ENCODE measurements at regions not wholly inside any gene's neighbourhood (a gene's known extent, or its start where the extent isn't known, plus 50 kb on each side); places are given as distances from the start of the nearest gene placed in this dataset.
"Not testable (repeated sequence)": the region's sequence is repeated elsewhere in the genome, so short reads cannot be mapped to it uniquely, and the experiment has no call there.

DNA sequence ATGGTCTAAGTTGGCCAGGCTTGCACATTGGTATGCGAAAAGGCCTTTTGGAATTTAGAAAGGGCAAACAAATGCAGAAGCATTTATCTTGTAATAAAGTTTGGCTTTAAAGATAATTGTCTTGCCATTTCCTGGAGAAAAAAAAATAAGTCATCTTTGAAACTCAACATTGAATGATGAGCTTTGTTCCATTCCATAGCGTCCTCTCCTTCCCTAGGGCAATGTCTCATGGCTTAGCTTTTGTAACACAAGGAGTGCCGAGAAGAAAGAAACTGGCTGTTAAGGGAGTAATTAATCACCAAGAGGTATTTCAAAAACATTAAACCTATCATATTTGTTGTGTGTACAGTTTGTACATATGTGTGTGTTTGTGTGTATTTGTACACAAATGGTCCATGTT lies 372.3 kb downstream of the NPIPA8 start:
- in situ Hi-C loops (cut with HindIII; ENCODE audit: low pct_unique_long_range_greater_than_20kb, low sequenced_read_pairs) = no loop called here
- DNase-seq (ENCODE audit: low read depth) = no peak

DNA sequence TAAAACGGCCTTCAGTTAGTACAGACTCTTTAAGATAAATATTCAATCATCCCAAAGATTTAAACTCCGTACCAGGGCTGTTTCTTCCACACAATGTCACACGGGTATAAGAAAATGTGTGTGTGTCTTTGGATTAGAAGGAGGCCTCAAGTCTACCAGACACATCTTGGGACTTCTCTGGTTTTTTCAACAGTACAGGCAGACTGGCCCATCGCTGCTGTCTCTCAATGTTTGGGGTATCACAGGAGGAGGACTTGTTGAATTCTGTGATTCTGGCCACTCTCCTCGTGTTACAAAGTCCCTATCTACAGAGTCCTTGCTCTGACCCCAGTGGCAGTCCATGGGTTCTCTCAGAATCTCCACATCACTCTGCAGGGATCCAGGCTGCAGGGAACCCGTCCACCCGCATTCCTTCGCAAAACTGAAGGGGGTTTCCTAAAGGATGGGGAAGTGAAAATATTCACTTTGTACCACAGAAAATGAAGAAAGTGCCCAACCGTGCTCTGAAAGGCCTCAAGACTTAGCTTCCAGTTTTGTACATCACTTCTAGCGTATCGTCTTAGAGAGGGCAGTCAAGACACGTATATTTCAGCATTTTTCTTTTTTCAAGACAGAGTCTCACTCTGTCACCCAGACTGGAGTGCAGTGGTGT lies 373.2 kb downstream of the NPIPA8 start:
- in situ Hi-C loops (cut with HindIII; ENCODE audit: low pct_unique_long_range_greater_than_20kb, low sequenced_read_pairs) = no loop called here

DNA sequence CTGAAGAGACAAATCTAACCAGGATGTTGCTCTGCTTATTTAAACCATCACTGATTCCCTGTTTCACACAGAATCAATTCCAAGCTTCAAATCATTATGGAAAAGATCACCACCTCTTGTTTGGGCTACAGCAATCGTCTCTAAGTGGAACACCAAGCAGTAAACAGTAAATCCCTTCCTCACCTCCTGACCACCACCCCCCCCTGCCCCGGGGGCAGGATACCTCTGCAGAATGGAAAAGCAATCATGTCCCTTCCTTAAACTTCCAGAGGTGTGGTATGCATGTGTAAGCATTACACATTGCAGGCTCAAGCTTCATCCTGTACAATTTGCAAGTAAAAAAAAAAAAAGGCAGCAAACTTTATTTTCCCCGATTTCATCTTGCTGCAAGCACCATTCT lies 373.8 kb downstream of the NPIPA8 start:
- in situ Hi-C loops (cut with HindIII; ENCODE audit: low pct_unique_long_range_greater_than_20kb, low sequenced_read_pairs) = no loop called here
- DNase-seq (ENCODE audit: low read depth) = no peak

More for the DNA sequence above, 373.2 kb downstream of the NPIPA8 start:
- no peak for DNase-seq (ENCODE audit: low read depth)

DNA sequence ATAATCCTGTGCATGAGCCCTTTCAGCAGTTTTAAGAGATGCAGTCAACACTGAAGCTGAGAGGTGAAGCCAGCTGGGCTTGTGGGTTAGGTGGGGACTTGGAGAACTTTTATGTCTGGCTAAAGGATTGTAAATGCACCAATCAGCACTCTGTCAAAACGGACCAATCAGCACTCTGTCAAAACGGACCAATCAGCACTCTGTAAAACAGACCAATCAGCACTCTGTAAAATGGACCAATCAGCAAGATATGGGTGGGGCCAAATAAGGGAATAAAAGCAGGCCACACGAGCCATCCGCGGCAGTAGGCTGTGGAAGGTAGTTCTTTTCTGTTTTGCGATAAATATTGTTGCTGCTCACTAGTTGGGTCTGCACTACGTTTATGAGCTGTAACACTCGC lies 374.7 kb downstream of the NPIPA8 start:
- in situ Hi-C loops (cut with HindIII; ENCODE audit: low pct_unique_long_range_greater_than_20kb, low sequenced_read_pairs) = not testable (repeated sequence)

DNA sequence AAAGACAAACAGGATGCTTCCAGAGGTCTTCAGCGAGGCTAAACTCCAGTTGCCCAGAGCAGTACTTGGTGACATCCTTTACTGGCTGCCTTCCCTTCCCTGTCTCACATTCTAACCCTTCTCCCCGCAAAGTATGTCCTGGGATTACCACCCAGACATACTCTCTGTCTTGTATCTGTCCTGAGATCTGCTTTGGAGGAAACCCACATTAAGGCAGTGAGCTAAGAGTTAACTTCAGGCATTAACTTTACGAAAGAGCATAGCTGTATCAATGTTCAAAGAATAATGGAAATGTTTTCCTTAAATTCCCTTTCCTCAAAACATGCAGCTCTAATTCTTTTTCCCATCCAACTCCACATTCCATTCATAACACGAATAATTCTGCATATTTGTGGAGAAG lies 385.2 kb downstream of the NPIPA8 start:
- in situ Hi-C loops (cut with HindIII; ENCODE audit: low pct_unique_long_range_greater_than_20kb, low sequenced_read_pairs) = no loop called here
- no peak for DNase-seq (ENCODE audit: low read depth)

More for the DNA sequence above, 374.7 kb downstream of the NPIPA8 start:
- DNase-seq (ENCODE audit: low read depth) = not testable (repeated sequence)

DNA sequence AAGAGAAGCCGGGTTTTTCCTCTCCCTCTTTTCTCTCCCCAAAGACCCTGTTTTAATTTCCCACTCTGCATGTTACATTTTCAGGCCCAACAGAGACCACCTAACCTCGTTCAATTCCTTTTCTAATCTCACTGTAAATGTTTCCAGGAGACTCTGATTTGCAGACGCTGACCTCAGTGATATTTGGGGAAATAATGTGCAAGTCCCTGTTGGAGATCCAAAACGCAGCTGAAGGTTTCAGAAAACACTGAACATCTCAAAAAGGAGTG lies 386.6 kb downstream of the NPIPA8 start:
- no peak for DNase-seq (ENCODE audit: low read depth)
- in situ Hi-C loops (cut with HindIII; ENCODE audit: low pct_unique_long_range_greater_than_20kb, low sequenced_read_pairs) = no loop called here

DNA sequence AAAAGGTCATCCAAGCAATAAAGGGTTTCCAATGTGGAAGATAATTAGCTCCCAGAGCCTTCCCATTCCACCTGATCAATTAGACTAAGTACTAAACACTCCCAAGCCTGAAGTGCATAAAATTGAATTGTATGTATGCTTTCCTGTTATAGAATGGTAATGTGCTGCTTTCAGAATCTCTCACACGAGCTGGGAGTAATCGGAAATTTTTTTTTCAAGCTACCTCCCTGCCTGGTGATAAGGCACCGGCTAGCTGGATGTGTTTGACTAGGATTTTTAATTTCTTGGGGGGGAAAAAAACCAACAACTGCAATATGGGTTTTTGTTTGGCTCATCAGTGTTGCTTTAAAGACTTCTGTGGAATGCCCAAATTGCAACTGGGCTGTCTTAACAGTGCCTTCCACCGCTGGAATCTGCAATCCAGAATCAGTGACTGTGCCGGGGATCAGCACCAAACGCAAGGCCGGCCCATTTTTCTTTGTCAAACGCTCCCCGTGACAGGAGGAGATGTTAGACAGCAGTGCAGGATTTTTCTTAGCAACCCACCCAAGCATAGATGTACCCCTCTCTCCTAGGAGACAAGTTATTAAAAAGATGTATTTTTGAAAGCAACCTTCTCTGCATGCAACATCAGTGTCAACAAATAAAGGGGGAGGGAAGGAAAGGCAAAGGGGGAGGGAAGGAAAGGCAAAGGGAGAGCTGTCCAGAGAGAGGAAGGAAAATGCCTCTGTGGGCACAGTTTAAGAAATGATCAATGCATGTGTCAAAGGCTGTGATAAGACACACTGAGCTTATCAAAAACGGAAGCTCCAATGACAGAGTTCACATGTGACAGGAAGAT lies 387.2 kb downstream of the NPIPA8 start:
- in situ Hi-C loops (cut with HindIII; ENCODE audit: low pct_unique_long_range_greater_than_20kb, low sequenced_read_pairs) = no loop called here

DNA sequence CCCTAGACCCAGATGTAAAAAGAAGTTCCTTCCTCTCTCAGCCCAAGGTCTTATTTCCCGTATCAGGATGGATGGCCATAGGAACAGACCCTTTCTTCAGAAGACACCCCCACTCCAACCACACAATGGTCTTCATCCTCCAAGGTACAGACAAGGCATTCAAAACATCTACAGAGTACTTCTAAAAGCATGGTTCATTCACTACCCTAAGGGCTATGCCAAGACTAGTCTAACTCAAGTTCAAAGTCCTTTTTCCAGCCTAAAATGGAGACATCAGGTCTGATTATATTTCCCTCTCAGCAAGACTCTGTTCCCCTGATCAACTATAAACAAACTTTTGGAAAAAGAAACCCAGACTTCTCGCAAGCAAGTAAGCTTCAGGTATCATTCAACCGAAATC lies 388.9 kb downstream of the NPIPA8 start:
- DNase-seq (ENCODE audit: low read depth) = no peak
- in situ Hi-C loops (cut with HindIII; ENCODE audit: low pct_unique_long_range_greater_than_20kb, low sequenced_read_pairs) = no loop called here

More for the DNA sequence above, 387.2 kb downstream of the NPIPA8 start:
- no peak for DNase-seq (ENCODE audit: low read depth)

DNA sequence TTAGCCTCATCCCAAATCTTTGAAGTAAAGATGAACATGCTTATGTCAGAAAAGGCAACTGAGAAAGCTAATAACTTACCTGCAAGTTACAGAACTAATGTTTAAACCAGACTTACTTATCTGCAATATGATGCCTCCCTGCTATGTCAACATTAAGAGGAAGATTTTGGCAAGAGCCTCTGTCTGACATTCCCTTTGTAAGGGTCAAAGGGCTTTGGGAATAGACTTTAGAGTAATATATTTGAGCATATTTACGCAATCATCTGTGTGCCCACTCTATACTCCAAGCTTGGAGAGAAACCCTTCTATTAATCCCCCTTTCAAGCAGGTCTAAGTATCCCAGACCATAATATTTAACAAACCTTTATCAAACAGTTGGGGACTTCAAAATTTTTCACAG lies 389.4 kb downstream of the NPIPA8 start:
- DNase-seq (ENCODE audit: low read depth) = no peak
- in situ Hi-C loops (cut with HindIII; ENCODE audit: low pct_unique_long_range_greater_than_20kb, low sequenced_read_pairs) = no loop called here

DNA sequence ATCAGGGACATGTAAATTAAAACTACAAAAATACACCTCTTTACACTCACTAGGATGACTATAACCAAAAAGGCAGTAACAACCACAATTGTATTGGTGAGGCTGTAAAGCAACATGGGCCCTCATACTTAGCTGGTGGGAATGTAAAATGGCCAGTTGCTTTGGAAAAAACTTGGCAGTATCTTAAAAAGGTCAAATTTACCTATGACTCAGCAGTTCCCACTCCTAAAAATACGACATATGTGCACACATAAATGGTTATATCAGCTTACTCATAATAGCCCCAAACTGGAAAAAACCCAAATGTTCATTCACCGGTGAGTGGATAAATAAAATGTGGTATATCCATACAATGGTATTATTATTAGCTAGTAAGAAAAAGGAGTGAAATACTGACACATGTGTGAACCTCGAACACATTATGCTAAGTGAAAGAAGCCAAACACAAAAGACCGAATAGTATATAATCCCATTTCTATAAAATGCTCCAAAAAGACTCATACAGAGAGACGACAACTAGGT lies 391.4 kb downstream of the NPIPA8 start:
- DNase-seq (ENCODE audit: low read depth) = no peak
- in situ Hi-C loops (cut with HindIII; ENCODE audit: low pct_unique_long_range_greater_than_20kb, low sequenced_read_pairs) = no loop called here

DNA sequence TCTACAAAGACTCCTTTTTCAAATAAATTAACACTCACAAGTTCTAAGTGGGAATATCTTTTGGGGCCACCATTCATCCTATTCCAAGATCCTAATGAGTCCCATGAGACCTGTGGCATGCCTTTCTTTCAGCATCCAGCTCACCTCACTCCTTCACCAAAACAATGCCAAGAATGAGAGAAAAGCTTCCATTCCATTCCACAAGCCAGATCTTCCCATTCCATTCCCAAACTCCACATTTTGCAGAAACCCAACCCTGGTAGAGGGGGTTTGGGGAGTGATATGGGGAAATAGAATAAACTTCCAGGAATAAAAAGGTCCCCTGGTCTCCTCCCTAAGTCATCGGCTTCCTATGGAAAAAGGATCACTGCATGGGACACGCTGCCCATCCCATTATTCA lies 392.2 kb downstream of the NPIPA8 start:
- no peak for DNase-seq (ENCODE audit: low read depth)
- in situ Hi-C loops (cut with HindIII; ENCODE audit: low pct_unique_long_range_greater_than_20kb, low sequenced_read_pairs) = no loop called here

DNA sequence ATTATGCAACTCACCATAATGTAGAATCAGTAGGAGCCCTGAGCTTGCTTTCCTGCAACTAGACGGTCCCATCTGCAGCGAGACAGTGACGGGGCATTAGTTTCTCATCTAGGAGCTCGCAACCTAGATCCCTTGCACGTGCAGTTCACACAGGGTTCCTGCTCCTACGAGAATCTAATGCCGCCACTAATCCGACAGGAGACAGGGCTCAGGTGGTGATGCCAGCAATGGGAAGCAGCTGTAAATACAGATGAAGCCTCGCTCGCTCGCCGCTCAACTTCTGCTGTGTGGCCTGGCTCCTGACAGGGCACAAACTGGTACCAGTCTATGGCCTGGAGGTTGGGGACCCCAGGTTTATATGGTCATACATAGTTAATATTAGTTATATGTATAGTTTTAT lies 394.5 kb downstream of the NPIPA8 start:
- in situ Hi-C loops (cut with HindIII; ENCODE audit: low pct_unique_long_range_greater_than_20kb, low sequenced_read_pairs) = no loop called here
- DNase-seq (ENCODE audit: low read depth) = no peak

DNA sequence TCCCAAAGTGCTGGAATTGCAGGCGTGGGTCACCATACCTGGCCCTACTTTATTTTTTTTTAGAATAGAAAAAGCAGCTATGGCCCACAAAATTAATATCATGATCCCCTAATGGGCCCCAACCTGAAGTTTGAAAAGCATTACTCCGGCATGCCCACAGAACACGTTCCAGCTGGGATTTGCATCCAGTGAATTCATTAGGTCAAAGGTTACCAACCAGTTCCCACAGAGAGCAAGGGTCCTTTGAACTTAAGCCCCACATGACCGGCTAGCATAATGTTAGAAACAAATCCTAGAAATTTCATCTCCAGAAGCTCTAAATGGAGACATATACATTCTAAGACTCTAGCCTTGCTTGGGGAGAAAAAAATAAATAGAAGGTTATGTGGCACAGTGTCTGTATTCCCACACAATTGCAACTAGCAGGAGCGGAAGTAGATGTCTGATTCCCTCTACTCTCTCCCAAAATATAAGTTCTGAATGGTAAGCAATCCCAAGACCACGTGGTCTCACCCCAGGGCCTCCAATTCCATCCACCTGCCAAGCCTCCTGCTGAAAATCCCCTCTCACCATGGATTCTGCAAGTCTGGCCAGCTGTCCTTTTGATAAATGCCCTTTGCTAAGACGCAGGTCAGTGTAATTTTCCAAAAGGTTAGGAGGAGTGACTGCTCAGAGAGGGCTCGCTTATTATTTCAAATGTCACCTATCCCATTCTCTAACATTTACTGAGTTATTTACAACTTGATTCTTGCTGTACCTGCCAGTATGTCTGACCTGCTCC lies 395.8 kb downstream of the NPIPA8 start:
- no peak for DNase-seq (ENCODE audit: low read depth)
- in situ Hi-C loops (cut with HindIII; ENCODE audit: low pct_unique_long_range_greater_than_20kb, low sequenced_read_pairs) = no loop called here

DNA sequence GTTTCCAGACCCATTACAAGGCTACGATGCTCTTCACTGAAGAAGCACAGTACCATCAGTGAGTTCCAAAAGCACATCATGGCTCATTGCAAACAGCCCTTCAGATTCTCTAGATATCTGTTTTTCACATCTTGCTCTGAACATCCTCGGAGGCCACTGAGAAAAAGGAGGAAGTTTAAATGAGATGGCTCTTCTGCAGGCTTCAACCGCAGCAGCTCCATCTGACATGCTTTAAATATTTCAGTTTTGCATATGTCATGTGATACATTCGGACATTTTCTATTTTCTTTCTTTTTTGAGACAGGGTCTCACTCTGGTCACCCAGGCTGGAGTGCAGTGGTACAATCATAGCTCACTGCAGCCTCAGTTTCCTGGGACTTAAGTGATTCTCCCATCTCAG lies 396.8 kb downstream of the NPIPA8 start:
- in situ Hi-C loops (cut with HindIII; ENCODE audit: low pct_unique_long_range_greater_than_20kb, low sequenced_read_pairs) = no loop called here
- DNase-seq (ENCODE audit: low read depth) = no peak

DNA sequence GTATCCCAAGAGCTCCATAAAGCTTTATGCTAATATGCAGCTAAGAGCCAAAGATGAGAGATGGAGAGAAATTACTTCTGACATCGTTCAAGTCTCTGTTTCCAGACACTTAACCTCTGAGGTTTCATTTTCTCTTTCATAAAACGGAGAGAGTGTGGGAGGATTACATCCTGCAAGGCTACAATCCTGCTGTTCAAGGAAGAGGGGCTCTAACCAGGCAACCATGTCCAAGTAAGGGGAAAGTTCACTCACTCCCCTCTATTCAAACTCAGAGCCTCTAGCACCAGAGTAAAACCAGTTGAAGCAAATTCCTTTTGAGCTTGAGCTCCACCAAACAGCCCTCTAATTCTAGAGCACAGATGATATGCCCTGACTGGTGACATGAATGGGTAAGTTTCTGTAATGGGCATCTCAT lies 397.4 kb downstream of the NPIPA8 start:
- DNase-seq (ENCODE audit: low read depth) = no peak
- in situ Hi-C loops (cut with HindIII; ENCODE audit: low pct_unique_long_range_greater_than_20kb, low sequenced_read_pairs) = no loop called here

DNA sequence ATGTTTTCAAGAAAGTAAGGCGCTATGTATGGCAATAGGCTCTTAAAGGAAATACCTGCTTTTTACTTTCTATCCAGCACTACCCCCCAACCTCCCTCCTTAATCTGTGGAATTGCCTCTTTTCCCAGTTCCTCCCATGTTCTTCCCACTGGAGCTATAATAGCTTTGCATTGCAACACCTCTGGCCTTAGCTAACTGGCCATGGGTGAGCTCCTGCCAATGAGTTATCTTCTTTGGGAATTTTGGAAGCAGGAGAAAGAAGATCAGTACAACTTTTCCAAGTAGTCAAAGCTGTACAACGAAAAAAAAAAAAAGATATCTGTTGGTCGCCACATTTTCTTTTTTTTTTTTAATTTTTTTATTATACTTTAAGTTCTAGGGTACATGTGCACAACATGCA lies 398.0 kb downstream of the NPIPA8 start:
- no peak for DNase-seq (ENCODE audit: low read depth)
- in situ Hi-C loops (cut with HindIII; ENCODE audit: low pct_unique_long_range_greater_than_20kb, low sequenced_read_pairs) = no loop called here

DNA sequence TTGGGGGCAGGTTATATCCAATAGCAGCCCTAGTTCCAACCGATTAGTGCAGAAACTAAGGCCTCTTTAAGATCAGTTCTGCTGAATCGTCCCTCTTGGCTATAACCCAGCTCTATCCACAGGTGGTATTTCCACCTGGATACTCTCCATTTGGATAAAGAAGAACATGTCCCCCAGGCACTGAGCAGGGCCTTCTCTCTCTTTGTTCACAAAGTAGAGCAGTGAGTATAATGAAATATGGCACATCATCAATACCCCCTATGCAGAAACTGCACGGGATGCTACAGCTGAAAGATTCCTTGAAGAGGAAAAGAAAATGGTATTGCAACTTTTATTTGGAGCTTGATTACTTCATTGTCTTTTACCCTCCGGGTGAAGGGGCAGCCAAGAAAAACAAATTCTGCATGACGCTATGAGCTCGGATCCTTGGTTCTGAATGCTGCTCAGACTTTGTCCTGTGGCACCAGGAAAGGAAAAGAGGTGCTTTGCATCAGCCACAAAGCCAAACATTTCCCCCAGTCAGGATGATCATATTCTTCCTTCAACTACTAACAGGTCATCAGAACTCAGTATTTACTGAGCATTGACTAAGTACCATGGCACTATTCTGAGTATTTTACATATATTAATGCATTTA lies 399.7 kb downstream of the NPIPA8 start:
- in situ Hi-C loops (cut with HindIII; ENCODE audit: low pct_unique_long_range_greater_than_20kb, low sequenced_read_pairs) = no loop called here

DNA sequence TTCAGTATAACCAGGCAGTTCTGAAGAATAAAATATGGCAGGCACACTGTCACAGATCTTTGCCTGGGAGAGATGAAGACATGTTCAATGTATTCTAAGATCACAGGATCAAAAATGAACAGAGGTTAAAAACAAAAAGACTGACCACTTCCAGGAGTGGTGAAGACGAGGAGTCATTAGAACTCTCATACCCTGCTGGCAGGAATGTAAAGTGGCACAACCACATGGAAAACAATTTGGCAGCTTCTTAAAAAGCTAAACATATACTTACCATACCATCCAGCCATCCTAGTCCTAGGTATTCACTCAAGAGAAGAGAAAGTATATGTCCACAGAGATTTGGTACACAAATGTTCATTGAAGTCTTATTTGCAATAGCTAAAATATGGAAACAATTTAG lies 406.3 kb downstream of the NPIPA8 start:
- no peak for DNase-seq (ENCODE audit: low read depth)
- in situ Hi-C loops (cut with HindIII; ENCODE audit: low pct_unique_long_range_greater_than_20kb, low sequenced_read_pairs) = no loop called here

More for the DNA sequence above, 399.7 kb downstream of the NPIPA8 start:
- no peak for DNase-seq (ENCODE audit: low read depth)

All from Caki2 (cell line).